HCT116 (cell line): ENCODE measurements at regions not wholly inside any gene's neighbourhood (a gene's known extent, or its start where the extent isn't known, plus 50 kb on each side); places are given as distances from the start of the nearest gene placed in this dataset.

Experiments
- ATAC-seq: fragments of 200-7000 bp; cut with Tn5 transposase; 2 replicates; pipeline ENCODE4 v1.9.1; 2020; ENCODE audit warnings: mild to moderate bottlenecking, moderate library complexity
- BruUV-seq: library from RNA; stranded (reverse); fragments of 400-500 nt; replicated peaks from 2 replicates; lab custom pipeline; 2021; lab: Mats Ljungman, UMichigan
- CTCF ChIA-PET: fragments of 300-600 bp; sonication (Branson Sonifier 250); formaldehyde crosslinking; loops from one replicate; lab custom pipeline; 2021; ENCODE audit warnings: antibody characterized with exemption; lab: Charles Lee
- POLR2A ChIA-PET: fragments of 300-600, 350-600 bp; sonication (Branson Sonifier 250); formaldehyde crosslinking; loops from one replicate; lab custom pipeline; 2021; ENCODE audit warnings: antibody characterized with exemption; lab: Charles Lee
- RAD21 ChIA-PET, 2 experiments: fragments of 300-600 bp; sonication (Branson Sonifier 250); formaldehyde crosslinking; loops; one replicate each; lab custom pipeline; 2023; ENCODE audit warnings: low total read pairs in 2 of 2; ENCODE audit not compliant: uncharacterized antibody in 2 of 2, unreplicated experiment in 2 of 2, low non-redundant PET in 1 of 2; lab: Charles Lee
- DNase-seq: peaks from one replicate; pipeline ENCODE4 v3.0.0-alpha.2; 2010; ENCODE audit warnings: low read depth, low spot score
- H2AFZ ChIP-seq: fragments of 200-600 bp; shearing (Covaris generic), sonication (generic); 2 replicates; pipeline ENCODE4 v1.6.1; 2017; ENCODE audit warnings: low read depth, mixed run types, mixed read lengths, antibody characterized with exemption, low read length; ENCODE audit not compliant: poor library complexity, severe bottlenecking
- H3K27ac ChIP-seq: 2 replicates; pipeline ENCODE4 v1.5.1; 2012; ENCODE audit warnings: low read depth, low read length
- H3K27me3 ChIP-seq: fragments of 200-600 bp; sonication (generic); 2 replicates; pipeline ENCODE4 v1.6.1; 2016; ENCODE audit warnings: mixed run types, low read length, mixed read lengths; ENCODE audit not compliant: insufficient read depth
- H3K36me3 ChIP-seq, 2 experiments: fragments of 200-500 bp in 1 of 2; fragments of 200-600 bp in 1 of 2; sonication (Bioruptor generic) in 1 of 2; sonication (generic) in 1 of 2; 2 replicates each; pipeline versions ENCODE4 v1.5.1 to v1.6.1; 2014 to 2016; ENCODE audit warnings: low read length in 2 of 2, inconsistent platforms in 1 of 2, mixed read lengths in 1 of 2, mixed run types in 1 of 2; ENCODE audit not compliant: insufficient read depth in 2 of 2, control insufficient read depth in 1 of 2
- H3K4me1 ChIP-seq, 2 experiments: fragments of 200-600 bp in 1 of 2; sonication (generic) in 1 of 2; 2 replicates each; pipeline versions ENCODE4 v1.5.1 to v1.6.1; 2012 to 2017; ENCODE audit warnings: low read length in 2 of 2, inconsistent platforms in 1 of 2, mild to moderate bottlenecking in 1 of 2, mixed read lengths in 1 of 2, mixed run types in 1 of 2, moderate library complexity in 1 of 2; ENCODE audit not compliant: insufficient read depth in 2 of 2, control insufficient read depth in 1 of 2
- H3K4me2 ChIP-seq: fragments of 200-600 bp; sonication (generic); 2 replicates; pipeline ENCODE4 v1.6.1; 2017; ENCODE audit warnings: mixed run types, low read length, mixed read lengths
- H3K4me3 ChIP-seq, 2 experiments: fragments of 200-600 bp in 1 of 2; sonication (generic) in 1 of 2; replicated peaks in 1 of 2; 2 replicates each; pipeline ENCODE4 v1.5.1; 2011 to 2016; ENCODE audit warnings: low read length in 2 of 2, control low read depth in 1 of 2, low read depth in 1 of 2, mild to moderate bottlenecking in 1 of 2, mixed read lengths in 1 of 2, mixed run types in 1 of 2
- H3K79me2 ChIP-seq: fragments of 200-600 bp; sonication (generic); 2 replicates; pipeline ENCODE4 v1.6.1; 2017; ENCODE audit warnings: mild to moderate bottlenecking, mixed run types, low read length, moderate library complexity, mixed read lengths; ENCODE audit not compliant: insufficient read depth
- H3K9ac ChIP-seq: fragments of 200-600 bp; sonication (generic); 2 replicates; pipeline ENCODE4 v1.6.1; 2016; ENCODE audit warnings: low read length, mixed read lengths
- H3K9me2 ChIP-seq: fragments of 200-600 bp; sonication (generic), shearing (Covaris generic); 2 replicates; pipeline ENCODE4 v1.6.1; 2017; ENCODE audit warnings: mixed run types, mild to moderate bottlenecking, moderate library complexity; ENCODE audit not compliant: insufficient read depth
- H3K9me3 ChIP-seq, 2 experiments: fragments of 200-500 bp in 1 of 2; fragments of 200-600 bp in 1 of 2; sonication (Bioruptor generic) in 1 of 2; sonication (generic) in 1 of 2; 2 replicates each; pipeline ENCODE4 v1.6.1; 2014 to 2017; ENCODE audit warnings: low read length in 2 of 2, mixed read lengths in 2 of 2, inconsistent platforms in 1 of 2, low read depth in 1 of 2, mild to moderate bottlenecking in 1 of 2, mixed run types in 1 of 2, moderate library complexity in 1 of 2; ENCODE audit not compliant: control insufficient read depth in 1 of 2, insufficient read depth in 1 of 2
- H4K20me1 ChIP-seq: fragments of 200-600 bp; sonication (generic), shearing (Covaris generic); 2 replicates; pipeline ENCODE4 v1.6.1; 2017; ENCODE audit warnings: mixed run types, mild to moderate bottlenecking, moderate library complexity; ENCODE audit not compliant: insufficient read depth
- CBX3 ChIP-seq: IDR thresholded peaks from 2 replicates; pipeline ENCODE4 v1.6.1; 2012; ENCODE audit warnings: low read depth
- JUND ChIP-seq: IDR thresholded peaks from 2 replicates; pipeline ENCODE4 v1.6.1; 2012
- SP1 ChIP-seq: IDR thresholded peaks from 2 replicates; pipeline ENCODE4 v1.6.1; 2012; ENCODE audit warnings: low read depth
- intact Hi-C: fragments of 100-400 bp; cut with micrococcal nuclease; formaldehyde crosslinking; loops from 2 replicates; pipeline ENCODE4 v1.10.0; 2022

GRCh38 chr14:86575141-86575540, 1045.2 kb downstream of the FLRT2 start:
- CTCF ChIA-PET = no interaction called here
- intact Hi-C loops = no loop called here
- no peak overlapping the region for H3K4me2 ChIP-seq
- no peak for ATAC-seq
- no peak for TF ChIP-seq JUND
- no peaks in the 10 kb centered on the region for H3K27me3 ChIP-seq
- no peaks in the 10 kb centered on the region for H3K4me1 ChIP-seq
- H3K4me3 ChIP-seq = no peak overlapping the region
- RAD21 ChIA-PET = no interaction called here
- BruUV-seq = no TSS peak
- no peak overlapping the region for H2AFZ ChIP-seq
- no peaks in the 10 kb centered on the region for H3K9me2 ChIP-seq
- H3K36me3 ChIP-seq = no peaks in the 10 kb centered on the region
- DNase-seq = no peak
- no peaks in the 10 kb centered on the region for H3K79me2 ChIP-seq
- POLR2A ChIA-PET = no interaction called here
- H3K27ac ChIP-seq = no peak overlapping the region
- peaks cover 10 to 16% of the 10 kb centered on the region in 2 experiments; a peak in 3 of 4 replicates for H3K9me3 ChIP-seq
- H4K20me1 ChIP-seq = no peaks in the 10 kb centered on the region
- H3K9ac ChIP-seq = no peak overlapping the region

GRCh38 chr14:86574778-86575129, 1044.8 kb downstream of the FLRT2 start:
- RAD21 ChIA-PET = no interaction called here
- H3K79me2 ChIP-seq = no peaks in the 10 kb centered on the region
- H3K36me3 ChIP-seq = no peaks in the 10 kb centered on the region
- no peaks in the 10 kb centered on the region for H3K27me3 ChIP-seq
- no TSS peak for BruUV-seq
- H3K4me2 ChIP-seq = no peak overlapping the region
- no peak overlapping the region for H3K9ac ChIP-seq
- CTCF ChIA-PET = no interaction called here
- no peaks in the 10 kb centered on the region for H4K20me1 ChIP-seq
- no peaks in the 10 kb centered on the region for H3K4me1 ChIP-seq
- no peaks in the 10 kb centered on the region for H3K9me2 ChIP-seq
- no peak for ATAC-seq
- no peak overlapping the region for H3K4me3 ChIP-seq
- intact Hi-C loops = no loop called here
- no peak overlapping the region for H3K27ac ChIP-seq
- POLR2A ChIA-PET = no interaction called here
- H3K9me3 ChIP-seq = peaks cover 8 to 19% of the 10 kb centered on the region in 2 experiments; a peak in 3 of 4 replicates
- H2AFZ ChIP-seq = no peak overlapping the region
- no peak for TF ChIP-seq CBX3
- TF ChIP-seq SP1 = no peak
- DNase-seq = no peak
